ENCODE measurements at regions not wholly inside any gene's neighbourhood (a gene's known extent, or its start where the extent isn't known, plus 50 kb on each side); places are given as distances from the start of the nearest gene placed in this dataset.

DNA sequence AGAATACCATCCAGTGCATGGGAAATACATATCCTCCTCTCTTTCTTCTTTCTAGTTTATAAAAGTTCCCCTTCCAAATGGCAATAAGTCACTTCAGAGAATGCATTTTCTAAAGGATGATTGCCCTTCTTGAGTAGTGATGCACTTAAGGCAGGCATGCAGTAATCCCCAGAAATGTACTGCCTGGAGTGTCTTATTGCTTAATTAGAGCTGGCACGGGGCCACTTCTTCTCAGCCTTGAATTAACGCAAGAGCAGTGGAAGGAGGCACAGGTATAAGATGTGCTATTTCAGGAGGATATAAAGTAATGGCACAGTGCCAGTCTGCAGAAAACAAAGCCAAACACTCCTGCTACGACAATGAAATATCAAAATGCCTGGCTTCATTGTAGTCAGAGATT, 371.4 kb upstream of the FAM241A start:
- TF ChIP-seq CTCF (conservative IDR thresholded peaks at IDR 0.05 in 1 of 2, IDR thresholded peaks at IDR 0.05 in 1 of 2; ENCODE audit: extremely low read depth in 1 of 2, insufficient read depth in 1 of 2, low read depth in 1 of 2, low read length in 2 of 2) (no peak), EZH2 (IDR thresholded peaks at IDR 0.05; ENCODE audit: borderline replicate concordance, low read length) (no peak)

All from mammary epithelial cell (primary cell).